ENCODE measurements at regions not wholly inside any gene's neighbourhood (a gene's known extent, or its start where the extent isn't known, plus 50 kb on each side); places are given as distances from the start of the nearest gene placed in this dataset.

DNA sequence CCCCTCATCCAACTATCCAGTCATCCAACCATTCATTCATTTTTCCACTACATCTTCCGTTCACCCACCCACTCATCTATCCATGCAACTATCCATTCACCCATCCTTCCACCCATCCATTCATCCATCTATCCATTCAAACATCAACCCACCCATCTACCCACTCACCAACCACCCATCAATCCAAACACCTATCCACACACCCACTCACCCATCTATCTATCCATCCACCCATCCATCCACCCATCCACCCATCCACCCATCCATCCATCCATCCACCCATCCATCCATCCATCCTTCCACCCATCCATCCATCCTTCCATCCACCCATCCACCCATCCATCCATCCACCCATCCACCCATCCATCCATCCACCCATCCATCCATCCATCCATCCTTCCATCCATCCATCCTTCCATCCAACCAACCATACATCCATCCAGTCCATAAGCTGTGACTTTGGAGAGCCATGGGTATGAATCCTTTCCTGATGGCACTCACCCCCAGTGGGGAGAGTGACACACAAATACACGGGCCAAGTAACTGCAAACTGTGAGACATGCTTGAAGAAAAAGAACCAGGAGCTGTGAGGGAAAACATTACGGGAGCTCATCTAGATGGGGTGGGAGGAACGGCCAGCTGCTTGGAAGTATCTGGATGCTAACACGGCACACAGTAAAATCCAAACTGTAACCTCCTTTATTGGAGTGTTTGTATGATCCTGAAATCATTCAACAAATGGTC lies 100.0 kb upstream of the TNRC6C start:
- TF ChIP-seq POLR2AphosphoS5 (IDR thresholded peaks at IDR 0.05) (no peak), POLR2A (IDR thresholded peaks at IDR 0.05) (no peak)
- TF ChIP-seq, protein P1, sequence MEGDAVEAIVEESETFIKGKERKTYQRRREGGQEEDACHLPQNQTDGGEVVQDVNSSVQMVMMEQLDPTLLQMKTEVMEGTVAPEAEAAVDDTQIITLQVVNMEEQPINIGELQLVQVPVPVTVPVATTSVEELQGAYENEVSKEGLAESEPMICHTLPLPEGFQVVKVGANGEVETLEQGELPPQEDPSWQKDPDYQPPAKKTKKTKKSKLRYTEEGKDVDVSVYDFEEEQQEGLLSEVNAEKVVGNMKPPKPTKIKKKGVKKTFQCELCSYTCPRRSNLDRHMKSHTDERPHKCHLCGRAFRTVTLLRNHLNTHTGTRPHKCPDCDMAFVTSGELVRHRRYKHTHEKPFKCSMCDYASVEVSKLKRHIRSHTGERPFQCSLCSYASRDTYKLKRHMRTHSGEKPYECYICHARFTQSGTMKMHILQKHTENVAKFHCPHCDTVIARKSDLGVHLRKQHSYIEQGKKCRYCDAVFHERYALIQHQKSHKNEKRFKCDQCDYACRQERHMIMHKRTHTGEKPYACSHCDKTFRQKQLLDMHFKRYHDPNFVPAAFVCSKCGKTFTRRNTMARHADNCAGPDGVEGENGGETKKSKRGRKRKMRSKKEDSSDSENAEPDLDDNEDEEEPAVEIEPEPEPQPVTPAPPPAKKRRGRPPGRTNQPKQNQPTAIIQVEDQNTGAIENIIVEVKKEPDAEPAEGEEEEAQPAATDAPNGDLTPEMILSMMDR (IDR thresholded peaks at IDR 0.05), result no peak

Measured in breast epithelium (tissue), 3 donors.